HEK293 (cell line): ENCODE measurements at regions not wholly inside any gene's neighbourhood (a gene's known extent, or its start where the extent isn't known, plus 50 kb on each side); places are given as distances from the start of the nearest gene placed in this dataset.

Experiments used
- CTCF ChIA-PET: fragments of 350-600 bp; formaldehyde crosslinking; extraction: SDS; loops from one replicate; lab custom pipeline; 2021; ENCODE audit warnings: antibody characterized with exemption; lab: Yijun Ruan, JAX
- POLR2A ChIA-PET: fragments of 300-600 bp; formaldehyde crosslinking; extraction: SDS; loops from one replicate; lab custom pipeline; 2020; ENCODE audit warnings: antibody characterized with exemption, inconsistent platforms; lab: Yijun Ruan, JAX
- H3K27ac ChIP-seq: fragments of 200-500 bp; sonication (Bioruptor generic); 2 replicates; pipeline ENCODE4 v1.5.1; 2014; ENCODE audit warnings: low read depth, low read length, control low read depth, inconsistent platforms; ENCODE audit errors: extremely low read depth
- H3K36me3 ChIP-seq, 2 experiments: fragments of 200-500 bp in 1 of 2; sonication (Bioruptor generic) in 1 of 2; 1 replicate in 1 of 2; 2 replicates in 1 of 2; pipeline ENCODE4 v1.5.1; 2014 to 2017; ENCODE audit warnings: inconsistent platforms in 2 of 2, low read length in 2 of 2; ENCODE audit not compliant: control insufficient read depth in 2 of 2, insufficient read depth in 1 of 2
- H3K4me1 ChIP-seq: fragments of 200-500 bp; sonication (Bioruptor generic); 2 replicates; pipeline ENCODE4 v1.5.1; 2014; ENCODE audit warnings: mild to moderate bottlenecking, low read length, inconsistent platforms; ENCODE audit not compliant: control insufficient read depth, insufficient read depth
- H3K4me3 ChIP-seq: 2 replicates; pipeline ENCODE4 v1.5.1; 2011; ENCODE audit warnings: low read depth, mild to moderate bottlenecking, control low read depth, low read length, moderate library complexity
- H3K9me3 ChIP-seq: fragments of 200-500 bp; sonication (Bioruptor generic); 2 replicates; pipeline ENCODE4 v1.5.1; 2014; ENCODE audit warnings: low read depth, low read length, inconsistent platforms; ENCODE audit not compliant: control insufficient read depth, insufficient read depth
- BCL11B ChIP-seq: fragments of 450-650 bp; formaldehyde crosslinking; IDR thresholded peaks from 2 replicates; pipeline ENCODE4 v1.5.1; 2016; ENCODE audit warnings: low read depth, missing biosample characterization, missing genetic modification characterization
- HOXD13 ChIP-seq: sonication (generic); formaldehyde crosslinking; IDR thresholded peaks from 2 replicates; pipeline ENCODE4 v1.8.0; 2022; ENCODE audit warnings: missing genetic modification reagents, borderline replicate concordance
- INSM2 ChIP-seq: fragments of 450-650 bp; formaldehyde crosslinking; IDR thresholded peaks from 2 replicates; pipeline ENCODE4 v1.5.1; 2016; ENCODE audit warnings: missing biosample characterization, missing genetic modification characterization
- MYNN ChIP-seq: fragments of 450-650 bp; formaldehyde crosslinking; IDR thresholded peaks from 2 replicates; pipeline ENCODE4 v1.5.1; 2016; ENCODE audit warnings: missing biosample characterization, missing genetic modification characterization, borderline replicate concordance
- SETDB1 ChIP-seq: IDR thresholded peaks from one replicate; pipeline ENCODE4 v1.6.1; 2017; ENCODE audit warnings: mild to moderate bottlenecking, low read length, moderate library complexity, mixed read lengths; ENCODE audit not compliant: insufficient read length
- TSHZ1 ChIP-seq: fragments of 450-650 bp; formaldehyde crosslinking; IDR thresholded peaks from 2 replicates; pipeline ENCODE4 v1.5.1; 2016; ENCODE audit warnings: missing biosample characterization, missing genetic modification characterization, borderline replicate concordance
- ZBTB6 ChIP-seq: fragments of 450-650 bp; formaldehyde crosslinking; IDR thresholded peaks from 2 replicates; pipeline ENCODE4 v1.5.1; 2017; ENCODE audit warnings: missing biosample characterization, missing genetic modification characterization
- ZFHX2 ChIP-seq: fragments of 450-650 bp; formaldehyde crosslinking; conservative IDR thresholded peaks from 2 replicates; pipeline ENCODE4 v1.5.1; 2016; ENCODE audit warnings: missing biosample characterization, missing genetic modification characterization
- ZNF114 ChIP-seq: fragments of 450-650 bp; formaldehyde crosslinking; IDR thresholded peaks from 2 replicates; pipeline ENCODE4 v1.5.0; 2017; ENCODE audit warnings: missing biosample characterization, missing genetic modification characterization
- ZNF140 ChIP-seq: fragments of 450-650 bp; formaldehyde crosslinking; IDR thresholded peaks from 2 replicates; pipeline ENCODE4 v1.5.1; 2016; ENCODE audit warnings: missing biosample characterization, missing genetic modification characterization
- ZNF148 ChIP-seq: fragments of 450-650 bp; formaldehyde crosslinking; IDR thresholded peaks from 2 replicates; pipeline ENCODE4 v1.5.0; 2017; ENCODE audit warnings: missing biosample characterization, missing genetic modification characterization, borderline replicate concordance
- ZNF221 ChIP-seq: fragments of 450-650 bp; formaldehyde crosslinking; IDR thresholded peaks from 2 replicates; pipeline ENCODE4 v1.5.1; 2017; ENCODE audit warnings: missing biosample characterization, missing genetic modification characterization, borderline replicate concordance
- ZNF274 ChIP-seq, 2 experiments: fragments of 200-500 bp in 1 of 2; fragments of 450-650 bp in 1 of 2; sonication (Bioruptor generic) in 1 of 2; formaldehyde crosslinking in 1 of 2; IDR thresholded peaks; 2 replicates each; pipeline versions ENCODE4 v1.5.1 to v1.6.1; 2014 to 2016; ENCODE audit warnings: borderline replicate concordance in 1 of 2, inconsistent platforms in 1 of 2, low read length in 1 of 2, missing biosample characterization in 1 of 2, missing genetic modification characterization in 1 of 2
- ZNF280D ChIP-seq: fragments of 450-650 bp; formaldehyde crosslinking; IDR thresholded peaks from 2 replicates; pipeline ENCODE4 v1.5.1; 2016; ENCODE audit warnings: missing biosample characterization, missing genetic modification characterization
- ZNF510 ChIP-seq: fragments of 450-650 bp; formaldehyde crosslinking; IDR thresholded peaks from 2 replicates; pipeline ENCODE4 v1.5.1; 2018; ENCODE audit warnings: mild to moderate bottlenecking, missing genetic modification characterization, missing biosample characterization; ENCODE audit not compliant: insufficient replicate concordance
- ZNF707 ChIP-seq: fragments of 450-650 bp; formaldehyde crosslinking; IDR thresholded peaks from 2 replicates; pipeline ENCODE4 v1.5.1; 2016; ENCODE audit warnings: missing biosample characterization, missing genetic modification characterization
- ZNF776 ChIP-seq: fragments of 450-650 bp; formaldehyde crosslinking; IDR thresholded peaks from 2 replicates; pipeline ENCODE4 v1.5.0; 2017; ENCODE audit warnings: missing biosample characterization, missing genetic modification characterization, borderline replicate concordance
- ZNF830 ChIP-seq: fragments of 450-650 bp; IDR thresholded peaks from 2 replicates; pipeline ENCODE4 v1.5.0; 2018; ENCODE audit warnings: missing biosample characterization, missing genetic modification characterization, low read depth, mild to moderate bottlenecking, moderate library complexity

GRCh38 chr18:75678627-75679026 lies 251.1 kb upstream of the SMIM21 start (continued):
- TF ChIP-seq ZNF274 (IDR thresholded peaks at IDR 0.05; ENCODE audit: low read length) (no peak), ZNF274 (tag by site-specific recombination; IDR thresholded peaks at IDR 0.05; ENCODE audit: borderline replicate concordance) (no peak), ZNF140 (tag by site-specific recombination) (no peak), ZFHX2 (no peak), ZNF510 (tag by site-specific recombination) (no peak)

DNA sequence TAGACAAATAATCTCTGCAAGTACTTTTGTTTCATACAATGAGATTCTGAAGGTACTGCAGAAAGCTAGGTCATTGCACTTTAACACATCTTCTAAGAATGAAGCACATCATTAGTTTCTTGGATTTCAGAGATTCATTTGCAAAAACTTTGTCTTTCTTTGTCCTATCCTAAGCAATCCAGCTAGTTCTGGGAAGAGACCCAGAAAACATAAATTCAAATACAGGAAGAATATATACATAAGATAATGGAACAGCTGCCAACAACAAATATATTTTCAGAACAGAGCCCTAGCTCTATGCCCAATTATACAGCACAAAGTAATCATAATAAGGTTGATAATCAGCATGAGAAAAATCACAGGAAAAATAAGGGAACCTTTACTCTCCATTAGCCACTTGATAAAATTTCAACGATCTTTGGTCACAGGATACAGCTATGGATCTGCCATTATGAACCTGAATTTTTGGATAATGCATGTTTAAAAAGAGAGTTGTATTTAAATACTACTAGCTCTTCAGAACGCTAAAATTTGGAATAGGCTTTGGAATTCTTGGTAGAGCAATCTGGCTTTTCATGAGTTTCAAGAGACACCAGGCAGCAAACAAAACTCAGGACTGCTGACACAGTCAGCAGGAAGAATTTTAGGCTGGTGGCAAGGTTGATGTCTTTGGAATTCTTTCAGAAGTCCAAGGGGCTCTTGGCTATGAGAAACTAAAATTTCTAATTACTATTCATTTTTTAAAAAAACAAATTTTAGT lies 250.4 kb upstream of the SMIM21 start:
- H3K36me3 ChIP-seq = no peaks in the 10 kb centered on the region
- no peak overlapping the region for H3K27ac ChIP-seq
- no peaks in the 10 kb centered on the region for H3K9me3 ChIP-seq
- H3K4me3 ChIP-seq = no peak overlapping the region
- POLR2A ChIA-PET = no interaction called here
- TF ChIP-seq ZNF148 (tag by site-specific recombination) (no peak), INSM2 (tag by site-specific recombination) (no peak), ZNF830 (tag by site-specific recombination) (no peak), ZNF707 (tag by site-specific recombination) (no peak), ZNF221 (no peak), ZNF114 (tag by site-specific recombination) (no peak), MYNN (tag by site-specific recombination) (no peak), ZBTB6 (tag by site-specific recombination) (no peak), ZNF776 (tag by site-specific recombination) (no peak), ZNF280D (tag by site-specific recombination) (no peak), TSHZ1 (tag by site-specific recombination) (no peak), BCL11B (tag by site-specific recombination) (no peak), HOXD13 (CRISPR knock-in tag) (no peak), SETDB1 (no peak)
- H3K4me1 ChIP-seq = no peaks in the 10 kb centered on the region
- CTCF ChIA-PET = interaction anchor here (0.6 kb wide), 1 partner anchor 44 kb away, joined by 4 read pairs; no protein-coding TSS in a partner anchor
